DOHH2 (cell line): ENCODE measurements at regions not wholly inside any gene's neighbourhood (a gene's known extent, or its start where the extent isn't known, plus 50 kb on each side); places are given as distances from the start of the nearest gene placed in this dataset.

ENCODE experiments used
- H3F3A ChIP-seq: fragments of 200-600 bp; sonication (generic), shearing (Covaris generic); 2 replicates; pipeline ENCODE4 v1.6.0; 2016; ENCODE audit warnings: antibody characterized with exemption, mild to moderate bottlenecking; ENCODE audit not compliant: control insufficient read depth, insufficient read depth
- H3K27ac ChIP-seq: fragments of 200-600 bp; sonication (generic); 2 replicates; pipeline ENCODE4 v1.5.1; 2014; ENCODE audit warnings: low read depth, mild to moderate bottlenecking, low read length, moderate library complexity
- H3K27me3 ChIP-seq: fragments of 200-600 bp; sonication (generic); 2 replicates; pipeline ENCODE4 v1.6.1; 2014; ENCODE audit warnings: mild to moderate bottlenecking, low read length, mixed read lengths; ENCODE audit not compliant: control insufficient read depth
- H3K36me3 ChIP-seq: fragments of 200-600 bp; sonication (generic); 2 replicates; pipeline ENCODE4 v1.6.1; 2014; ENCODE audit warnings: mild to moderate bottlenecking, low read length, moderate library complexity, mixed read lengths; ENCODE audit not compliant: control insufficient read depth
- H3K4me1 ChIP-seq: fragments of 200-600 bp; sonication (generic); 2 replicates; pipeline ENCODE4 v1.6.1; 2014; ENCODE audit warnings: mild to moderate bottlenecking, low read length, mixed read lengths; ENCODE audit not compliant: control insufficient read depth
- H3K4me2 ChIP-seq: fragments of 200-600 bp; sonication (generic); 2 replicates; pipeline ENCODE4 v1.6.0; 2014; ENCODE audit warnings: mild to moderate bottlenecking, low read length, moderate library complexity
- H3K4me3 ChIP-seq: fragments of 200-600 bp; sonication (generic); 2 replicates; pipeline ENCODE4 v1.5.1; 2014; ENCODE audit warnings: mild to moderate bottlenecking, low read length, mixed read lengths
- H3K79me2 ChIP-seq: fragments of 200-600 bp; sonication (generic); 2 replicates; pipeline ENCODE4 v1.6.1; 2014; ENCODE audit warnings: mild to moderate bottlenecking, low read length, mixed read lengths; ENCODE audit not compliant: control insufficient read depth
- H3K9me2 ChIP-seq: fragments of 200-600 bp; sonication (generic); replicated peaks from 2 replicates; pipeline ENCODE4 v1.6.1; 2014; ENCODE audit warnings: mild to moderate bottlenecking, low read length, mixed read lengths; ENCODE audit not compliant: control insufficient read depth
- H3K9me3 ChIP-seq: fragments of 200-600 bp; sonication (generic); 2 replicates; pipeline ENCODE4 v1.6.1; 2014; ENCODE audit warnings: antibody characterized with exemption, low read length, mixed read lengths; ENCODE audit not compliant: control insufficient read depth, insufficient read depth
- H4K20me1 ChIP-seq: fragments of 200-600 bp; sonication (generic); 2 replicates; pipeline ENCODE4 v1.6.0; 2014; ENCODE audit warnings: low read depth, mild to moderate bottlenecking, antibody characterized with exemption, low read length, moderate library complexity; ENCODE audit not compliant: control insufficient read depth, insufficient read depth
- CTCF ChIP-seq: fragments of 200-600 bp; sonication (generic); IDR thresholded peaks from one replicate; pipeline ENCODE4 v1.5.1; 2014; ENCODE audit warnings: antibody characterized with exemption, mild to moderate bottlenecking, low read depth, low read length; ENCODE audit not compliant: poor library complexity, severe bottlenecking
- EZH2phosphoT487 ChIP-seq: fragments of 200-600 bp; sonication (generic); IDR thresholded peaks from 2 replicates; pipeline ENCODE4 v1.6.1; 2017; ENCODE audit warnings: borderline replicate concordance, mild to moderate bottlenecking, antibody characterized with exemption, low read length, moderate library complexity, mixed read lengths

DNA sequence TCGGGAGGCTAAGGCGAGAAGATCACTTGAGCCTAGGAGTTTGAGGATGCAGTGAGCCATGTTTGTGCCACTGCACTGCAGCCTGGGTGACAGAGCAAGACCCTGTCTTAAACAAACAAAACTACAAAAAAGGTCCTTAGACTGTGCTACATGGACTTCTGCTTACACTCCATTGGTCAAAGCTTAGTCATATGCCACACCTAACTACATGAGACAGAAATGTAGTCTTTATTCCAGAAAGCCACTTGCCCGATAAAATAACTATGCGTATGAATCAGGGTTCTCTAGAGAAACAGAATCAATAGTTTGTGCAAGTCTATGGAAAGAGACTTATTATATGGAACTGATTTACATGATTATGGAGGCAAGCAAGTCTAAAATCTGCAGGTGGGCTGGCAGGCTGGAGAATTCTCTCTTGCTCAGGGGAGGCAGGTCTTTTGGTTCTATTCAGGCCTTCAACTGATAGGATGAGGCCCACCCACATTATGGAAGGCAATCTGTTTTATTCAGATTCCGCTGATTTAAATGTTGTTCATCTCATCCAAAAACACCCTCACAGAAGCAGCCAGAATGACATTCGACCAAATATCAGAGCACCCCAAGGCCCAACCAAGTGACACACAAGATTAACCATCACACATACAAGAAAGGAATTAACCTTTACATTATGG lies 114.4 kb upstream of the SIX2 start:
- Histone ChIP-seq H3K4me2 (no peak overlapping the region), H3K36me3 (no peaks in the 10 kb centered on the region)

GRCh38 chr2:45123065-45123464 lies 113.8 kb upstream of the SIX2 start:
- H3K9me2 ChIP-seq: no peaks in the 10 kb centered on the region
- H3K4me1 ChIP-seq: no peaks in the 10 kb centered on the region
- H4K20me1 ChIP-seq: no peaks in the 10 kb centered on the region
- TF ChIP-seq EZH2phosphoT487: no peak
- TF ChIP-seq CTCF: no peak
- H3K36me3 ChIP-seq: no peaks in the 10 kb centered on the region
- H3K4me2 ChIP-seq: no peak overlapping the region
- H3F3A ChIP-seq: no peaks in the 10 kb centered on the region
- H3K27me3 ChIP-seq: no peaks in the 10 kb centered on the region
- no peaks in the 10 kb centered on the region for H3K9me3 ChIP-seq
- H3K27ac ChIP-seq: no peak overlapping the region
- H3K79me2 ChIP-seq: no peaks in the 10 kb centered on the region
- no peak overlapping the region for H3K4me3 ChIP-seq

More for the DNA sequence above, 114.4 kb upstream of the SIX2 start:
- H3K79me2 ChIP-seq: no peaks in the 10 kb centered on the region
- H3K27me3 ChIP-seq: no peaks in the 10 kb centered on the region
- H3K4me1 ChIP-seq: no peaks in the 10 kb centered on the region
- no peaks in the 10 kb centered on the region for H3K9me3 ChIP-seq
- TF ChIP-seq EZH2phosphoT487 (no peak), CTCF (no peak)
- H3K9me2 ChIP-seq: no peaks in the 10 kb centered on the region
- no peaks in the 10 kb centered on the region for H4K20me1 ChIP-seq
- no peak overlapping the region for H3K4me3 ChIP-seq
- no peak overlapping the region for H3K27ac ChIP-seq
- H3F3A ChIP-seq: no peaks in the 10 kb centered on the region

DNA sequence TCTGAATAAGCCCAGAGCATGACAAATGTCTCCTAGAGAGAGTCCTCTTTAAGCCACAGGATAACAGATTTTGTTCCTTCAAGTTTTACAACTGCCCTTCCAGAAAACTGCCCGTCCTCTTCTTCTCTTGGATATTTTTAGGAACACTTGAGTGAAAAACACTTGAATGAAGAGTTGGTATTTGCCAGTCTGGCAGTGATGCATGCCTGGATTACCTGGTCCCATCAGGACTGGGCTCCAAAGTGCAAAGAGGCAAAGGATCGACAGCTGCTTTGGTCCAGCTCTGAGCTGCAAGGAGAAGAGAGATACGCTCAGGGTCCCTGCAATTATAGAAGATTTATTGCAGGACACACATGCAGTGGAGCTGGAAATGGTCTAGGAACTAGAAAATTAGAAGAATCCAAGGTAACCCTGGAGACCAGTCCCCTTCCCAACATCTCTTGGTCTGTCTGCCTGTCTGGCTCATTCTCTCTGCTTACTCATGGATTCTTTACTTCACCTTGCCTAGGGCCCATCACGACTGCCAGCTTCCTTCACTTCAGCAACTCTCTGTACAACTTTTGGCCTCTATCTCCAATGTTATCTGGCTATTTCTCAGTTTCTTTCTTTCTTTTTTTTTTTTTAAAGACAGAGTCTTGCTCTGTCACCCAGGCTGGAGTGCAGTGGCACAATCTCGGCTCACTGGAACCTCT lies 112.1 kb upstream of the SIX2 start:
- Histone ChIP-seq H4K20me1 (no peaks in the 10 kb centered on the region), H3K27ac (no peak overlapping the region), H3K4me1 (no peaks in the 10 kb centered on the region), H3K9me2 (no peaks in the 10 kb centered on the region), H3K4me3 (no peak overlapping the region), H3K36me3 (no peaks in the 10 kb centered on the region), H3K9me3 (no peaks in the 10 kb centered on the region), H3F3A (no peaks in the 10 kb centered on the region), H3K27me3 (no peaks in the 10 kb centered on the region), H3K4me2 (no peak overlapping the region), H3K79me2 (no peaks in the 10 kb centered on the region)
- TF ChIP-seq CTCF: no peak
- TF ChIP-seq EZH2phosphoT487: no peak
